ENCODE measurements at regions not wholly inside any gene's neighbourhood (a gene's known extent, or its start where the extent isn't known, plus 50 kb on each side); places are given as distances from the start of the nearest gene placed in this dataset.

DNA sequence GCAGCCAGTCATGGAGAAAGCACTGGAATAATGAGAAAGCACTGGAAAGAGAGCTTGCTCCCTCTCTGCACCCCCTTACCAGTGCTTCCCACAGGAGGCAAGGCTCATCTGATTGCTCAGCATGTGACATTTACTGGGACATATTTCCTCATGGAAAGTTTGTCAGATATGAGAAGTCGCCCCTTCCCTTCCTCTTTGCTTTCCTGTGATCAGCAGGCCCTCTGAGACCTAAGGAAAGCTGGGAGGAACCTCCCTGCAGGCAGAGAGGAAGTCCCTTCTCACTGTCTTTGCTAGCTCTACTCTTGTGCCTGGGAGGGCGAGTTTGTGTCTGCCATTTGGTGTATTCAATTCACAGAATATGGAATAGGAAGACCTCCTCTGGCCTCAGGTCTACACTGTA, 283.8 kb downstream of the ALDH8A1 start:
- 77% methylated on average over 2 of the region's 2 CpGs; no CpG with 5 or more reads in 1 of the 2 experiments for WGBS, 2 experiments (ENCODE audit: extremely low coverage in 1 of 2, insufficient coverage in 1 of 2, insufficient read length in 1 of 2, insufficient replicate concordance in 2 of 2, low coverage in 1 of 2, low lambda C conversion rate in 2 of 2, missing lambda C conversion rate in 1 of 2)
- no peak for FAIRE-seq
- TF ChIP-seq ASH2L (IDR thresholded peaks at IDR 0.05; ENCODE audit: low read length): no peak
- TF ChIP-seq GTF2F1 (IDR thresholded peaks at IDR 0.05; ENCODE audit: borderline replicate concordance, low read depth, low read length): no peak
- no peak for TF ChIP-seq SP1 (IDR thresholded peaks at IDR 0.05; ENCODE audit: low read depth, low read length)
- no peak for TF ChIP-seq TBP (IDR thresholded peaks at IDR 0.05; ENCODE audit: low read depth, low read length)
- TF ChIP-seq POU5F1 (IDR thresholded peaks at IDR 0.05; ENCODE audit: low read depth, low read length): no peak
- no peak for TF ChIP-seq POLR2AphosphoS5 (IDR thresholded peaks at IDR 0.05; ENCODE audit: low read depth, low read length)
- no peak for TF ChIP-seq TEAD4 (IDR thresholded peaks at IDR 0.05; ENCODE audit: low read depth, low read length)
- no peak for TF ChIP-seq TCF12 (IDR thresholded peaks at IDR 0.05; ENCODE audit: low read depth, low read length)
- TF ChIP-seq KDM5A (IDR thresholded peaks at IDR 0.05; ENCODE audit: low read length): no peak
- TF ChIP-seq GABPA (IDR thresholded peaks at IDR 0.05; ENCODE audit: borderline replicate concordance, insufficient read depth, low read length): no peak
- TF ChIP-seq HDAC2 (IDR thresholded peaks at IDR 0.05; ENCODE audit: borderline replicate concordance in 1 of 2, low read depth in 2 of 2, low read length in 2 of 2): no peak

More for the DNA sequence above, 283.8 kb downstream of the ALDH8A1 start:
- no peak overlapping the region for H2BK12ac ChIP-seq (ENCODE audit: low read depth, low read length)
- no peaks in the 10 kb centered on the region for H4K20me1 ChIP-seq (replicated peaks in 1 of 2; ENCODE audit: control insufficient read depth in 1 of 2, insufficient read depth in 2 of 2, low read length in 2 of 2)
- H3K79me2 ChIP-seq (ENCODE audit: control insufficient read depth in 1 of 2, insufficient read depth in 2 of 2, low read length in 2 of 2): no peaks in the 10 kb centered on the region
- H3K23me2 ChIP-seq (ENCODE audit: low read depth, low read length): no peaks in the 10 kb centered on the region; the same call in 1 of the 2 replicates
- CTCF ChIA-PET (ENCODE audit: partially characterized antibody): interaction anchor here (1.4 to 2.1 kb wide), 2 partner anchors 24 to 25 kb away, joined by 3 to 5 read pairs; no protein-coding TSS in a partner anchor
- no peak overlapping the region for H3K18ac ChIP-seq (ENCODE audit: extremely low read depth, low read length)
- H4K5ac ChIP-seq (ENCODE audit: insufficient read length, low read depth, low read length): no peak overlapping the region
- POLR2A ChIA-PET (ENCODE audit: partially characterized antibody): no interaction called here
- H3K9ac ChIP-seq (replicated peaks in 1 of 4; ENCODE audit: extremely low read depth in 1 of 4, low read depth in 3 of 4, low read length in 3 of 4): no peak overlapping the region
- H3K79me1 ChIP-seq (ENCODE audit: low read depth, low read length): no peaks in the 10 kb centered on the region
- H2AK5ac ChIP-seq (ENCODE audit: low read depth, low read length): no peak overlapping the region
- no peak overlapping the region for H2BK5ac ChIP-seq (ENCODE audit: low read depth, low read length)
- no peak for DNase-seq (ENCODE audit: low read depth in 1 of 2, low spot score in 2 of 2)
- no peak overlapping the region for H3K4me3 ChIP-seq (ENCODE audit: extremely low read depth in 1 of 4, insufficient read depth in 2 of 4, low read depth in 3 of 4, low read length in 4 of 4)
- no peak overlapping the region for H4K91ac ChIP-seq (replicated peaks; ENCODE audit: insufficient read length, low read length)
- H4K8ac ChIP-seq (ENCODE audit: extremely low read depth, insufficient read depth, low read length): no peak overlapping the region
- no peaks in the 10 kb centered on the region for H3K4me1 ChIP-seq (replicated peaks in 1 of 4; ENCODE audit: control insufficient read depth in 3 of 4, insufficient read depth in 4 of 4, low read length in 3 of 4)
- H3K56ac ChIP-seq (replicated peaks; ENCODE audit: insufficient read length, low read depth, low read length): no peak overlapping the region
- no peak overlapping the region for H2BK120ac ChIP-seq (replicated peaks; ENCODE audit: low read depth, low read length)
- no peak overlapping the region for H3K4me2 ChIP-seq (ENCODE audit: insufficient read depth in 1 of 2, low read depth in 2 of 2, low read length in 2 of 2)
- no peak overlapping the region for H3K27ac ChIP-seq (ENCODE audit: low read depth, low read length)
- no peak overlapping the region for H3K4ac ChIP-seq (replicated peaks; ENCODE audit: insufficient read length, low read depth, low read length)
- no peak overlapping the region for H2AFZ ChIP-seq (ENCODE audit: low read length)
- H2BK20ac ChIP-seq (ENCODE audit: low read length): no peak overlapping the region
- no peaks in the 10 kb centered on the region for H3K36me3 ChIP-seq (ENCODE audit: control insufficient read depth in 2 of 4, insufficient read depth in 4 of 4, low read length in 3 of 4)
- no peaks in the 10 kb centered on the region for H3K9me3 ChIP-seq (ENCODE audit: insufficient read depth in 2 of 2, low read depth in 1 of 2, low read length in 1 of 2)
- H3K23ac ChIP-seq (ENCODE audit: insufficient read length): no peak overlapping the region
- no peak overlapping the region for H2BK15ac ChIP-seq (ENCODE audit: low read length)
- H3K14ac ChIP-seq (ENCODE audit: insufficient read length): no peak overlapping the region
- no peaks in the 10 kb centered on the region for H3K27me3 ChIP-seq (replicated peaks in 1 of 4; ENCODE audit: control insufficient read depth in 3 of 4, extremely low read depth in 1 of 4, insufficient read depth in 3 of 4, low read length in 3 of 4)
